ENCODE measurements at regions not wholly inside any gene's neighbourhood (a gene's known extent, or its start where the extent isn't known, plus 50 kb on each side); places are given as distances from the start of the nearest gene placed in this dataset.

- DNase-seq (ENCODE audit: extremely low read depth in 1 of 2, low read depth in 1 of 2): no peak
Measured at GRCh38 chr12:91863702-91864101, 281.9 kb downstream of the BTG1 start.

GRCh38 chr12:91861554-91861953, 284.1 kb downstream of the BTG1 start:
- DNase-seq (ENCODE audit: extremely low read depth in 1 of 2, low read depth in 1 of 2): no peak

DNA sequence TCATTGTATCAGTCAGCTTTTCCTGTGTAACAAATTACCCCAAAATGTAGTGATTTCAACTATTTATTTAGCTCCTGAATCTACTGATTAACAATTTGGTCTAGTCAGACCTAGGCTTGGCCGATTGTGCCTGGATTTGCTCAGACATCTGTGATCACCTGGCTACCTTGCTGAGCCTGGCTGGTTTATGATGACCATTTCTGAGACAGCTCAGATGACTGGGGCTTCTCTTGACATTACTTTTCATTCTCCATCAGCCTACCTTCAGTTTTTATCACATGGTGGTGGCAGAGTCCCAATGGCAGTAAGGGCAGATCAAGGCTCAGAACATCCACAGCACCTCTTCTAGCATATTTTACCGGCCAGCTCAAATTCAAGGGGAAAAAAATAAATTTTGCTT, 286.3 kb downstream of the BTG1 start:
- no peak for DNase-seq (ENCODE audit: extremely low read depth in 1 of 2, low read depth in 1 of 2)

- no peak for DNase-seq (ENCODE audit: extremely low read depth in 1 of 2, low read depth in 1 of 2)
Measured at GRCh38 chr12:91857813-91858542, 287.7 kb downstream of the BTG1 start.

DNA sequence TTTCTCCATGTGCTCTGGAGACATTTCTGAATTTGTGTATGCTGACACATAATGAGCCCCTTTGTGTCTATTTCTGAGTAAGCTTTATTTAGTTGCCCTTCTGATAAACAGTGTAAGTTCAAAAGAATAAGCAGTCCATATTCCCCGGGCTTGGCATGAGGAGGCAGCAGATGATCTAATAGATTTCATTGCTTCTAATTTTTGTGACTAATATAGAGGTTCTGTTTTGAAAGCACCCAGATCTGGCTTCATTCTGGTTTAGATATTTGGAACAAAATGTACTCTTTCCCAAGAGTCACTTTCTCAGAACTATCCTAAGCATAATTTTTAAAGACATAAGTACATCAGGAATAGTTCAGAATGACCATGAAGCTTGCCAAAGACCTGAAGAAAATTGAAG, 290.9 kb downstream of the BTG1 start:
- no peak for DNase-seq (ENCODE audit: extremely low read depth in 1 of 2, low read depth in 1 of 2)

DNA sequence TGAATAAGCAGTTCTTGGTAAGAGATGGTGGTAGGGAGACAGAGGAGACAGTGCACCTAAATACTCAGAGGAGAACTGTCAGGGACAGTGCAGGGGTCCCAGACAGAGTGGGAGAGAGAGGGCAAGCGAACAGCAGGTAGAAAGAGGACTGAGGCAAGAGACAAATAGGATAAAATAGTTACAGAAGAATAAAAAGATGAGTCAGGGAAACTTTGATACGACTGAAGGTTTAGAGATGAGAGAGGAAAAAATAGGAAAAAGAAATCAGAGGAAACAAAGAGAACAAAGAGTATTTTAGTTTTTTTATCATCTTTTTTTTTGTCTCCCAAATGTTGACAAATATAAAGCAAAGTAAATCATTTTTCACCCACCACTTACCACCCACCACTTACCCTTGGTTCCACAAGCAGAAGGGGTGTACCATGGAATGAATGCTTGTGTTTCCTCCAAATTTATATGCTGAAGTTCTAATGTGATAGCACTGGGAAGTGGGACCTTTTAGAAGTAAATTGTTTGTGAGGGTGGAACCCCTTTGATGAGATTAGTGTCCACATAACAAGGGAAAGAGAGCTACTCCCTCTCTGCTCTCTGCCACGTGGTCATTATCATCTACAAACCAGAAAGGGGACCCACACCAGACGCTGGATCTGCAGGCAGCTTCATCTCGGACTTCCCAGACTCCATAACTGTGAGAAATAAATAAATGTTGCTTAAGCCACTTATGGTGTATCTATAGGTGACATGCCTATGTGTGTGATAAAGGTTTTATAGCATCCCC, 292.1 kb downstream of the BTG1 start:
- no peak for DNase-seq (ENCODE audit: extremely low read depth in 1 of 2, low read depth in 1 of 2)

DNA sequence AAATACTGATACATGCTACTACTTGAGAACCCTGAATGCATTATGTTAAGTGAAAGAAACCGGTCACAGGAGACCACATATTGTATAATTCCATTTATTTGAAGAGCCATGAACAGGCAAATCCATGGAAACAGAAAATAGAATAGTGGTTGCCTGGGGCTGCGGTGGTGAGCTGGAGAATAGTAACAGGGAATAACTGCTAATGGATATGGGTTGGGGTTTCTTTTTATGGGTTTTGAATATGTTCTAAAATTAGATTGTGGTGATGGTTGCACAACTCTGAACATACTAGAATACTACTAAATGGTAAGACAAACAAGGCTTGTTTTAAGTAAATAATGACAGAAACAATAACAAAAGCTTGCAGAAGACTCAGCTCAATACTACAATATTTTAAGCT, 293.0 kb downstream of the BTG1 start:
- no peak for DNase-seq (ENCODE audit: extremely low read depth in 1 of 2, low read depth in 1 of 2)

GRCh38 chr12:91851741-91852477, 293.7 kb downstream of the BTG1 start:
- DNase-seq (ENCODE audit: extremely low read depth in 1 of 2, low read depth in 1 of 2): no peak

GRCh38 chr12:91846466-91847055, 299.1 kb downstream of the BTG1 start:
- no peak for DNase-seq (ENCODE audit: extremely low read depth in 1 of 2, low read depth in 1 of 2)

DNA sequence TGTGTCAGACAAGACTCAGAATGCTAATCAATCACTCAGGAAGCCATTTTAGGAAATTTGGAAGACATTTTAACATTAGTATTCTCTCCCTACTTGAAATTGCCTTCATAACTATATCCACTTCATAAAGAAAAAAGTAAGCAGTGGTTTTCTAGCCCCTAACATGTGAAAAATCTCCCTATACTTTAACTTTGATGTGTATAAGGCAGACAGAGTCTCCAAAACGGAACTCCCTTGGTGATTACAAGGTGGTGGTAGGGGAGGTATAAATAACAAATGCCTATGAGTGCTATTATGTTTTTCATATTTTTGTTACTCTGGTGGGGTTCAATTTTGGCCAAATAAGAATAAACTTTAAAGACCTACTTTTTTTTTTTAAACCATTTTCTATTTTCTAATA, 300.3 kb downstream of the BTG1 start:
- no peak for DNase-seq (ENCODE audit: extremely low read depth in 1 of 2, low read depth in 1 of 2)

DNA sequence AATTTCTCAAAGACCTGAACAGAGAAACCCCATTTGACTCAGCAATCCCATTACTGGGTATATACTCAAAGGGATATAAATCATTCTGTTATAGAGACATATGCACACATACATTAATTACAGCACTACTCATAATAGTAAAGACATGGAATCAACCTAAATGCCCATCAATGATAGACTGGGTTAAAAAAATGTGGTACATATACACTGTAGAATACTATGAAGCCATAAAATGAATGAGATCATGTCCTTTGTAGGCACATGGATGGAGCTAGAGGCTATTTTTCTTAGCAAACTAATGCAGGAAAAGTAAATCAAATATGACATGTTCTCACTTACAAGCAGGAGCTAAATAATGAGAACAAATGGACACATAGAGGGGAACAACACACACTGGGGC, 303.8 kb downstream of the BTG1 start:
- no peak for DNase-seq (ENCODE audit: extremely low read depth in 1 of 2, low read depth in 1 of 2)

GRCh38 chr12:91836696-91837095, 308.9 kb downstream of the BTG1 start:
- DNase-seq (ENCODE audit: extremely low read depth in 1 of 2, low read depth in 1 of 2): no peak

DNA sequence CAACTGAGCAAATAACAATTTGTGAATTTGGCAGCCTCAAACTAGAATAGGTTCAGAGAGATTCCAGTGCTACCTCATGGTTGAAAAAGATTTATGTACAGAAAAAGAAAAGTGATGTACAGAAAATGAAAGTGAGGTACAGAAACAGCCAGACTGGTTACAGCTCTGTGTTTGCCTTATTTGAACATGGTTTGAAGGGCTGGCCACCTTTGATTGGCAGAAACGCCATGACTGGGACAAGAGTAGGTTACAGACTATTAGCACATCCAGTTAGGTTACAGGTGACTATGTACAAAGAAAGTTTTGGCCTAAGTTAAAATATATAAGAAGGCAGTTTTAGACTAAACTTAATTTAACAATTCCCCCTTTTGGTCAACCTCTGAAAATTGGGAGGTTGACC, 309.4 kb downstream of the BTG1 start:
- no peak for DNase-seq (ENCODE audit: extremely low read depth in 1 of 2, low read depth in 1 of 2)

- DNase-seq (ENCODE audit: extremely low read depth in 1 of 2, low read depth in 1 of 2): no peak
Measured at GRCh38 chr12:91835693-91836092, 310.0 kb downstream of the BTG1 start.

- no peak for DNase-seq (ENCODE audit: extremely low read depth in 1 of 2, low read depth in 1 of 2)
Measured at GRCh38 chr12:91833780-91834359, 311.8 kb downstream of the BTG1 start.

- DNase-seq (ENCODE audit: extremely low read depth in 1 of 2, low read depth in 1 of 2): no peak
Measured at GRCh38 chr12:91825999-91826398, 319.6 kb downstream of the BTG1 start.

DNA sequence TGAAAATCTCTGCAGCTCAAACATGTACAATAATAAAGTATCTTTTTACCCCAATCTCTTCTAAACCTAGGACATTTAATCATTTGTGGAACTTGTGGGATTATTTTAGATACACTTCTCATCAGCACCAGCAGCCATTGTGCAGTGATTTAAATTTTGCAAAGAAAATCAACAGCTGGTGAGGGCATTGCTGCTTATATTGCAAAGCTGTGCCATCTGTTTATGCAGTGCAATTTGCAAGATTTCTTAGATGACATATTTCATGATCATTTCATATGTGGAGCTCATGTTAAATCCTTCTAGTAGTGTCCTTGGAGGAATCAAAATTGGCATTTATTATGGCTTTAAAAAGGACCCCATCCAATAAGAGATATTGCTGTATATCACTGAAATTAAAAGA, 320.7 kb downstream of the BTG1 start:
- no peak for DNase-seq (ENCODE audit: extremely low read depth in 1 of 2, low read depth in 1 of 2)

DNA sequence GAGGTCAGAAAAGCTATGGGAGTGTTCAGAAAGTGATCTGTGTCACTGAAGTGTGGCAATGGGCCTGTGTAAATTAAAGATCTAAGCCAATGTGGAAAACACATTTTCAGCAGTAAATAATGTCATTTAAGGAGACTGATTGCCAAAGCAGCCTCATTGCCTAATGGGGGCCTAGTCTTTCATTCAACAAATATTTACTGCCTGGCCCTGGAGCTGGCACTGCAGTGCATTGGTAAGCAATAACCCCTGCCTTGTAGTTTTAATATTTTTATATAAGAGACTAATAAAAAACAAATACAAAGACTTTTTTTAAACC, 326.6 kb downstream of the BTG1 start:
- DNase-seq (ENCODE audit: extremely low read depth in 1 of 2, low read depth in 1 of 2): no peak

DNA sequence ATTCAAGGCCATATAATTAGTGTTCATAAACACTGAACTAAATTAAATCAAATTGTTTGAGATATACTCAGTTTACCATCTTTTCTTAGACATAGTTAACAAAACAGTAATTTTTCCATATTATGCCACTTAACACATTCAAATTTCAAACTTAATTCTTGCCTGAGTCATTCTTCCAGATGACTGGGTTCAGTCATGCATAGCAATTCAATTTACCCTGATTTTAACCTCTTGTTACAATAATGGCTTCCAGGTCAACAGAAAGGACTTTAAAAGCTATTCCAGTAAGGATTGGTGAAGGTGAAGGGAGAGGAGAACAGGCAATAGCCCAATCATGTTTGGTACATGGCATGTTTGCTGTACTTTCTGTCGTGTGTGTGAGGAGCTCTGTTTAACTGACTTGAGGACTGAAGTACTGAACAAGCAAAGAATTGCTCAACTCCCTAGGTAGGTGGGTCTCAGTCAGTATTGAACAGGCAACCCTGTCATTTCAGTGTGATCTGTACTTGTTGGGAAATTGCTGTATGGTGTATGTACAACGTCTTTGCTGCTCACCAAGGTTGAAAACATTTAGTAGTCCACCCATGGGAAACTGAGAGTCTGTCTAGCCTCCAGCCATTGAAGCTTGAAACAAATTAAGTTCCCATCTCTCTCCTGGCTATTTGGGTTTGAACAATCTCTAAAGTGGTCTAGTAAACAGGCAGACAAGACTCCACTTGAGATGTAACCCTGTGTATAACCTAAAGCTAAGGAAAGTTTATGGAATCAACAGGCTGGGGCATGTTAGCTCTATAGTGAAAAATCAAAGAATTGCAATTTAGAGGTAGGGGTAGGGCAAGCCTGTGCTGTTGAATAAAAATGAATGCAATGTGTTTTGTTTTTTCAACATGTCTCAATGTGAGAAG, 327.2 kb downstream of the BTG1 start:
- DNase-seq (ENCODE audit: extremely low read depth in 1 of 2, low read depth in 1 of 2): no peak

DNA sequence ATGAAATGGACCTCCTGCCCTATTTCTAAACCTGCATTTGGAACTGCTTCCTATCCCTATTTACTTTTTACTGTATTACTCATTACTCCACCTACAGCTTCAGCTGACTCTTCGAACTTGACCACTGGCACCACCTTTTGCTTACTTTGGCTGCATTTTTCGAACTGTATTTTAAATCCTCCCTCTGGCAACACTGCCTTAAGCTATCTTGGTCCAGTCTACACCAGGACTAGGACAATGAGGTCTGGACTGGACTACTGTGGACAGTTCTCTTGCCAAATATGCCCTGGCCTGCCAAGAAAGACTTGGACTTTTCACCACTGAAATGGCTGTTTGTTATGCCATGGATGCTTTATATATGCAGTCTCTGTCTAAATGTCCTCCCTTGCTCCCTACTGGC, 328.1 kb downstream of the BTG1 start:
- DNase-seq (ENCODE audit: extremely low read depth in 1 of 2, low read depth in 1 of 2): no peak

Measured in stimulated activated CD8-positive, alpha-beta memory T cell treated with anti-CD3 and anti-CD28 coated beads, Interleukin-7, amount 100 ng/mL, for 48 hours (primary cell).